HG03025 (cell line): ENCODE measurements at regions not wholly inside any gene's neighbourhood (a gene's known extent, or its start where the extent isn't known, plus 50 kb on each side); places are given as distances from the start of the nearest gene placed in this dataset.

Experiments used
- ATAC-seq: cut with Tn5 transposase; IDR thresholded peaks from one replicate; pipeline ENCODE4 v1.9.1; 2021; ENCODE audit warnings: mild to moderate bottlenecking, moderate library complexity; ENCODE audit not compliant: unreplicated experiment, low FRiP score

GRCh38 chrX:16436348-16437188 lies 213.4 kb upstream of the S100G start:
- no peak for ATAC-seq

- ATAC-seq: no peak
These were observed 209.5 kb upstream of the S100G start for GRCh38 chrX:16440446-16440845.

GRCh38 chrX:16444353-16444752 lies 205.6 kb upstream of the S100G start:
- no peak for ATAC-seq

- ATAC-seq: peak; percentile 77
These were observed 204.7 kb upstream of the S100G start for GRCh38 chrX:16445166-16445752.

GRCh38 chrX:16451334-16451733 lies 198.6 kb upstream of the S100G start:
- ATAC-seq: no peak

- no peak for ATAC-seq
These were observed 195.0 kb upstream of the S100G start for GRCh38 chrX:16454926-16455325.

GRCh38 chrX:16457239-16457638 lies 192.7 kb upstream of the S100G start:
- ATAC-seq: no peak

- no peak for ATAC-seq
These were observed 191.8 kb upstream of the S100G start for GRCh38 chrX:16458208-16458607.

GRCh38 chrX:16459008-16459407 lies 190.9 kb upstream of the S100G start:
- ATAC-seq: no peak

GRCh38 chrX:16461968-16462367 lies 188.0 kb upstream of the S100G start:
- no peak for ATAC-seq

- no peak for ATAC-seq
These were observed 187.0 kb upstream of the S100G start for GRCh38 chrX:16462912-16463311.

GRCh38 chrX:16464369-16464768 lies 185.6 kb upstream of the S100G start:
- no peak for ATAC-seq

GRCh38 chrX:16465081-16465876 lies 184.7 kb upstream of the S100G start:
- ATAC-seq: no peak

- ATAC-seq: no peak
These were observed 183.1 kb upstream of the S100G start for GRCh38 chrX:16466640-16467432.

- ATAC-seq: no peak
These were observed 180.1 kb upstream of the S100G start for GRCh38 chrX:16469870-16470269.

GRCh38 chrX:16472345-16472744 lies 177.6 kb upstream of the S100G start:
- no peak for ATAC-seq

- no peak for ATAC-seq
These were observed 175.4 kb upstream of the S100G start for GRCh38 chrX:16474511-16474910.

GRCh38 chrX:16476009-16476408 lies 173.9 kb upstream of the S100G start:
- no peak for ATAC-seq

GRCh38 chrX:16476692-16477091 lies 173.3 kb upstream of the S100G start:
- no peak for ATAC-seq

GRCh38 chrX:16479206-16479869 lies 170.6 kb upstream of the S100G start:
- ATAC-seq: no peak
